H1 (cell line): ENCODE measurements at regions not wholly inside any gene's neighbourhood (a gene's known extent, or its start where the extent isn't known, plus 50 kb on each side); places are given as distances from the start of the nearest gene placed in this dataset.

Experiments
- CTCF ChIA-PET: fragments of 300-600 bp; sonication (Branson Sonifier 250); formaldehyde crosslinking; loops from one replicate; lab custom pipeline; 2021; ENCODE audit not compliant: partially characterized antibody; lab: Charles Lee
- POLR2A ChIA-PET: fragments of 300-600 bp; sonication (Branson Sonifier 250); formaldehyde crosslinking; loops from one replicate; lab custom pipeline; 2021; ENCODE audit warnings: inconsistent platforms; ENCODE audit not compliant: partially characterized antibody; lab: Charles Lee
- DNase-seq, 2 experiments: peaks; one replicate each; pipeline versions ENCODE4 v3.0.0 to v3.0.0-alpha.2; 2010 to 2022; ENCODE audit warnings: low spot score in 2 of 2, low read depth in 1 of 2, mixed read lengths in 1 of 2
- FAIRE-seq: peaks from 2 replicates; lab custom pipeline; 2011; peaks lifted over from hg19 to GRCh38; lab: Jason Lieb, UNC
- H2AFZ ChIP-seq: 2 replicates; pipeline ENCODE4 v1.8.1; 2012; ENCODE audit warnings: low read length, inconsistent platforms
- H2AK5ac ChIP-seq: 2 replicates; pipeline ENCODE4 v1.6.1; 2013; ENCODE audit warnings: low read depth, low read length
- H2BK120ac ChIP-seq: replicated peaks from 2 replicates; pipeline ENCODE3; 2013; ENCODE audit warnings: low read depth, low read length, inconsistent platforms
- H2BK12ac ChIP-seq: 2 replicates; pipeline ENCODE4 v1.6.1; 2013; ENCODE audit warnings: low read depth, low read length
- H2BK15ac ChIP-seq: 2 replicates; pipeline ENCODE4 v1.6.1; 2013; ENCODE audit warnings: low read length
- H2BK20ac ChIP-seq: 2 replicates; pipeline ENCODE4 v1.6.1; 2013; ENCODE audit warnings: low read length
- H2BK5ac ChIP-seq: 2 replicates; pipeline ENCODE4 v1.6.1; 2013; ENCODE audit warnings: low read depth, low read length
- H3K14ac ChIP-seq: 2 replicates; pipeline ENCODE4 v1.6.1; 2013; ENCODE audit warnings: inconsistent platforms; ENCODE audit not compliant: insufficient read length
- H3K18ac ChIP-seq: 2 replicates; pipeline ENCODE4 v1.6.1; 2013; ENCODE audit warnings: low read length; ENCODE audit errors: extremely low read depth
- H3K23ac ChIP-seq: 2 replicates; pipeline ENCODE4 v1.6.1; 2013; ENCODE audit warnings: inconsistent platforms; ENCODE audit not compliant: insufficient read length
- H3K23me2 ChIP-seq: 2 replicates; pipeline ENCODE4 v1.6.1; 2013; ENCODE audit warnings: low read depth, low read length
- H3K27ac ChIP-seq: 2 replicates; pipeline ENCODE4 v1.6.1; 2011; ENCODE audit warnings: low read depth, low read length, inconsistent platforms
- H3K27me3 ChIP-seq, 4 experiments: replicated peaks in 1 of 4; 1 replicate in 1 of 4; 2 replicates in 3 of 4; pipeline versions ENCODE4 v1.6.1 to v1.8.1; 2011 to 2013; ENCODE audit warnings: low read length in 3 of 4, mild to moderate bottlenecking in 3 of 4, inconsistent platforms in 2 of 4, mixed read lengths in 2 of 4, moderate library complexity in 1 of 4; ENCODE audit not compliant: control insufficient read depth in 3 of 4, insufficient read depth in 3 of 4; ENCODE audit errors: extremely low read depth in 1 of 4
- H3K36me3 ChIP-seq, 4 experiments: 2 replicates each; pipeline versions ENCODE4 v1.6.1 to v1.8.1; 2011 to 2013; ENCODE audit warnings: mild to moderate bottlenecking in 4 of 4, low read length in 3 of 4, moderate library complexity in 2 of 4, control low read depth in 1 of 4, inconsistent platforms in 1 of 4; ENCODE audit not compliant: insufficient read depth in 4 of 4, control insufficient read depth in 2 of 4
- H3K4ac ChIP-seq: replicated peaks from 2 replicates; pipeline ENCODE3; 2013; ENCODE audit warnings: low read length, low read depth, mixed read lengths, inconsistent platforms; ENCODE audit not compliant: insufficient read length
- H3K4me1 ChIP-seq, 4 experiments: replicated peaks in 1 of 4; 1 replicate in 1 of 4; 2 replicates in 3 of 4; pipeline versions ENCODE4 v1.6.1 to v1.8.1; 2011 to 2013; ENCODE audit warnings: low read length in 3 of 4, inconsistent platforms in 2 of 4, mixed read lengths in 1 of 4; ENCODE audit not compliant: insufficient read depth in 4 of 4, control insufficient read depth in 3 of 4
- H3K4me2 ChIP-seq, 2 experiments: 2 replicates each; pipeline versions ENCODE4 v1.6.1 to v1.8.1; 2011 to 2013; ENCODE audit warnings: low read depth in 2 of 2, low read length in 2 of 2, control low read depth in 1 of 2, inconsistent platforms in 1 of 2, mild to moderate bottlenecking in 1 of 2; ENCODE audit not compliant: insufficient read depth in 1 of 2
- H3K4me3 ChIP-seq, 4 experiments: fragments of 200-600, 300-600 bp in 1 of 4; sonication (generic), shearing (Covaris generic), sonication (Bioruptor Twin) in 1 of 4; 2 replicates each; pipeline versions ENCODE4 v1.5.1 to v1.8.1; 2011 to 2016; ENCODE audit warnings: low read length in 4 of 4, low read depth in 3 of 4, control low read depth in 2 of 4, inconsistent platforms in 2 of 4, mild to moderate bottlenecking in 2 of 4, mixed read lengths in 1 of 4, moderate library complexity in 1 of 4; ENCODE audit not compliant: insufficient read depth in 2 of 4; ENCODE audit errors: extremely low read depth in 1 of 4
- H3K56ac ChIP-seq: replicated peaks from 2 replicates; pipeline ENCODE3; 2013; ENCODE audit warnings: low read depth, mild to moderate bottlenecking, mixed read lengths, low read length, inconsistent platforms; ENCODE audit not compliant: insufficient read length
- H3K79me1 ChIP-seq: 2 replicates; pipeline ENCODE4 v1.6.1; 2013; ENCODE audit warnings: low read depth, low read length, control low read depth
- H3K79me2 ChIP-seq, 2 experiments: 2 replicates each; pipeline versions ENCODE4 v1.6.1 to v1.8.1; 2012 to 2013; ENCODE audit warnings: low read length in 2 of 2, mild to moderate bottlenecking in 2 of 2, inconsistent platforms in 1 of 2; ENCODE audit not compliant: insufficient read depth in 2 of 2, control insufficient read depth in 1 of 2
- H3K9ac ChIP-seq, 4 experiments: replicated peaks in 1 of 4; 1 replicate in 1 of 4; 2 replicates in 3 of 4; pipeline versions ENCODE4 v1.6.1 to v1.8.1; 2011 to 2013; ENCODE audit warnings: low read depth in 3 of 4, low read length in 3 of 4, control low read depth in 2 of 4, mild to moderate bottlenecking in 2 of 4, moderate library complexity in 2 of 4, inconsistent platforms in 1 of 4; ENCODE audit errors: extremely low read depth in 1 of 4
- H3K9me3 ChIP-seq, 2 experiments: 2 replicates each; pipeline versions ENCODE4 v1.6.1 to v1.8.1; 2012 to 2013; ENCODE audit warnings: mild to moderate bottlenecking in 2 of 2, moderate library complexity in 2 of 2, control low read depth in 1 of 2, inconsistent platforms in 1 of 2, low read depth in 1 of 2, low read length in 1 of 2, mixed read lengths in 1 of 2; ENCODE audit not compliant: insufficient read depth in 2 of 2
- H4K20me1 ChIP-seq, 2 experiments: replicated peaks in 1 of 2; 2 replicates each; pipeline versions ENCODE3 to v1.8.1; 2011 to 2013; ENCODE audit warnings: inconsistent platforms in 2 of 2, low read length in 2 of 2, mild to moderate bottlenecking in 1 of 2; ENCODE audit not compliant: insufficient read depth in 2 of 2, control insufficient read depth in 1 of 2
- H4K5ac ChIP-seq: 2 replicates; pipeline ENCODE4 v1.6.1; 2013; ENCODE audit warnings: low read length, low read depth, mixed read lengths, inconsistent platforms; ENCODE audit not compliant: insufficient read length
- H4K8ac ChIP-seq: 2 replicates; pipeline ENCODE4 v1.8.0; 2013; ENCODE audit warnings: mild to moderate bottlenecking, moderate library complexity, low read length, inconsistent platforms; ENCODE audit not compliant: insufficient read depth; ENCODE audit errors: extremely low read depth
- H4K91ac ChIP-seq: replicated peaks from 2 replicates; pipeline ENCODE3; 2013; ENCODE audit warnings: low read length, mixed read lengths, inconsistent platforms; ENCODE audit not compliant: insufficient read length
- EZH2 ChIP-seq: fragments of 200-600 bp; sonication (generic); IDR thresholded peaks from 2 replicates; pipeline ENCODE4 v1.7.1; 2012; ENCODE audit warnings: low read depth, mild to moderate bottlenecking, moderate library complexity, low read length, inconsistent platforms; ENCODE audit not compliant: severe bottlenecking
- JUND ChIP-seq: IDR thresholded peaks from 2 replicates; pipeline ENCODE4 v1.6.1; 2011; ENCODE audit warnings: mild to moderate bottlenecking, improper control_type of control experiment, low read length
- RBBP5 ChIP-seq: IDR thresholded peaks from 2 replicates; pipeline ENCODE4 v1.7.1; 2012; ENCODE audit warnings: low read depth, mild to moderate bottlenecking, inconsistent platforms, low read length, moderate library complexity, borderline replicate concordance
- RNF2 ChIP-seq: fragments of 200-900, 300-1000 bp; sonication (generic); IDR thresholded peaks from 2 replicates; pipeline ENCODE4 v1.7.1; 2016; ENCODE audit warnings: borderline replicate concordance, low read depth, mild to moderate bottlenecking, antibody characterized with exemption, low read length; ENCODE audit not compliant: poor library complexity, severe bottlenecking; ENCODE audit errors: missing control alignments
- SIX5 ChIP-seq: IDR thresholded peaks from 2 replicates; pipeline ENCODE4 v1.6.1; 2011; ENCODE audit warnings: mild to moderate bottlenecking, low read depth, low read length
- SP2 ChIP-seq: IDR thresholded peaks from 2 replicates; pipeline ENCODE4 v1.6.1; 2012; ENCODE audit warnings: mild to moderate bottlenecking, low read length, inconsistent platforms
- SRF ChIP-seq: IDR thresholded peaks from 2 replicates; pipeline ENCODE4 v1.6.1; 2011; ENCODE audit warnings: mild to moderate bottlenecking, low read depth, low read length, moderate library complexity
- TAF1 ChIP-seq: IDR thresholded peaks from 2 replicates; pipeline ENCODE4 v1.6.1; 2011; ENCODE audit warnings: mild to moderate bottlenecking, low read depth, low read length
- WGBS, 2 experiments: shearing (Covaris generic) in 1 of 2; methylation state at CpG; one replicate each; pipeline versions ENCODE4 v1.1.6 to v1.1.7; 2013 to 2015; ENCODE audit warnings: low lambda C conversion rate in 2 of 2, mixed read lengths in 2 of 2, inconsistent platforms in 1 of 2, low coverage in 1 of 2, missing lambda C conversion rate in 1 of 2; ENCODE audit not compliant: insufficient replicate concordance in 2 of 2, insufficient coverage in 1 of 2, insufficient read length in 1 of 2; ENCODE audit errors: extremely low coverage in 1 of 2, missing lambda C conversion rate in 1 of 2; 5-methylcytosine and 5-hydroxymethylcytosine counted together

GRCh38 chr11:116172156-116172555 is 600.6 kb downstream of the BUD13 start:
- no peaks in the 10 kb centered on the region for H3K36me3 ChIP-seq
- peak overlapping the region; percentile 29; the same call in 1 of the 2 replicates for H2BK15ac ChIP-seq
- H3K14ac ChIP-seq, result no peak overlapping the region
- 0 out of 2 replicates have a peak overlapping the region, but pooled peaks have one; percentile 17 for H2BK12ac ChIP-seq
- WGBS, 2 experiments, result 95% methylated on average over 3 of the region's 3 CpGs; no CpG with 5 or more reads in 1 of the 2 experiments
- H3K79me1 ChIP-seq, result no peaks in the 10 kb centered on the region
- no peaks in the 10 kb centered on the region for H3K9me3 ChIP-seq
- H3K56ac ChIP-seq, result no peak overlapping the region
- no peak overlapping the region for H4K91ac ChIP-seq
- H3K23ac ChIP-seq, result no peak overlapping the region
- H3K27me3 ChIP-seq, result no peaks in the 10 kb centered on the region
- FAIRE-seq, result no peak
- H4K5ac ChIP-seq, result no peak overlapping the region
- H3K4me2 ChIP-seq, result no peak overlapping the region
- H4K8ac ChIP-seq, result no peak overlapping the region
- DNase-seq, result peak in 1 of 2 experiments; percentile 8
- H2AFZ ChIP-seq, result no peak overlapping the region
- no peak overlapping the region for H3K4ac ChIP-seq
- H3K27ac ChIP-seq, result no peak overlapping the region
- no peak for TF ChIP-seq JUND
- TF ChIP-seq EZH2, result no peak
- no peak for TF ChIP-seq RNF2
- TF ChIP-seq SIX5, result no peak
- TF ChIP-seq TAF1, result no peak
- no peak for TF ChIP-seq RBBP5
- TF ChIP-seq SRF, result no peak
- TF ChIP-seq SP2, result no peak
- H3K79me2 ChIP-seq, result no peaks in the 10 kb centered on the region
- no peak overlapping the region for H2BK20ac ChIP-seq
- no peaks in the 10 kb centered on the region for H4K20me1 ChIP-seq
- H3K4me1 ChIP-seq, result peaks cover 0 to 14% (median 3%) of the 10 kb centered on the region in 4 experiments; a peak in 6 of 7 replicates
- no peak overlapping the region for H2AK5ac ChIP-seq
- ChIA-PET POLR2A (no interaction called here), CTCF (interaction anchor here (1.0 to 8.0 kb wide), 10 partner anchors 8 to 183 kb away, joined by 3 to 47 read pairs (median 10); no protein-coding TSS in a partner anchor)
- no peak overlapping the region for H2BK120ac ChIP-seq
- no peak overlapping the region for H3K4me3 ChIP-seq
- no peaks in the 10 kb centered on the region for H3K23me2 ChIP-seq
- no peak overlapping the region for H3K18ac ChIP-seq
- H2BK5ac ChIP-seq, result no peak overlapping the region
- no peak overlapping the region for H3K9ac ChIP-seq
